GM23338 (cell line): ENCODE measurements at regions not wholly inside any gene's neighbourhood (a gene's known extent, or its start where the extent isn't known, plus 50 kb on each side); places are given as distances from the start of the nearest gene placed in this dataset.

Experiments used
- CREB1 ChIP-seq: fragments of 250-450 bp; sonication (Bioruptor Pico); IDR thresholded peaks from 2 replicates; pipeline ENCODE4 v1.5.0; 2020; ENCODE audit warnings: low read depth, mild to moderate bottlenecking, moderate library complexity
- CTCF ChIP-seq, 2 experiments: fragments of 200-600 bp in 1 of 2; sonication (generic) in 1 of 2; conservative IDR thresholded peaks; 2 replicates each; pipeline versions ENCODE4 v1.5.1 to v1.6.1; 2016 to 2017; ENCODE audit warnings: antibody characterized with exemption in 2 of 2, low read depth in 2 of 2, mild to moderate bottlenecking in 2 of 2, moderate library complexity in 1 of 2
- EZH2 ChIP-seq: fragments of 200-600 bp; sonication (generic); IDR thresholded peaks from one replicate; pipeline ENCODE4 v1.8.0; 2017; ENCODE audit warnings: antibody characterized with exemption, mild to moderate bottlenecking, low read depth; ENCODE audit not compliant: unreplicated experiment
- JUNB ChIP-seq: IDR thresholded peaks from one replicate; pipeline ENCODE4 v1.6.1; 2016; ENCODE audit warnings: antibody characterized with exemption; ENCODE audit not compliant: unreplicated experiment
- NANOG ChIP-seq: IDR thresholded peaks from 2 replicates; pipeline ENCODE4 v1.6.1; 2016; ENCODE audit warnings: antibody characterized with exemption, borderline replicate concordance
- POLR2AphosphoS5 ChIP-seq: IDR thresholded peaks from 2 replicates; pipeline ENCODE4 v1.6.1; 2016; ENCODE audit warnings: antibody characterized with exemption, low read depth
- ZNF114 ChIP-seq: fragments of 250-450 bp; sonication (Bioruptor Pico); IDR thresholded peaks from 2 replicates; pipeline ENCODE4 v1.5.0; 2020; ENCODE audit warnings: mild to moderate bottlenecking, moderate library complexity
- ZNF331 ChIP-seq: fragments of 250-450 bp; sonication (Bioruptor Pico); IDR thresholded peaks from 2 replicates; pipeline ENCODE4 v1.5.0; 2020; ENCODE audit warnings: low read depth, mild to moderate bottlenecking, moderate library complexity
- ZNF462 ChIP-seq: fragments of 250-450 bp; sonication (Bioruptor Pico); IDR thresholded peaks from 2 replicates; pipeline ENCODE4 v1.5.0; 2020; ENCODE audit warnings: mild to moderate bottlenecking, moderate library complexity

- TF ChIP-seq ZNF462 (CRISPR knock-in tag) (no peak), ZNF331 (CRISPR knock-in tag) (no peak), POLR2AphosphoS5 (no peak), CREB1 (CRISPR knock-in tag) (no peak), JUNB (no peak), ZNF114 (CRISPR knock-in tag) (no peak), CTCF (conservative IDR thresholded peaks at IDR 0.05; ENCODE audit: low read depth in 2 of 2) (no peak), NANOG (no peak), EZH2 (no peak)
Observed at GRCh38 chr12:89075880-89076540, 276.3 kb downstream of the DUSP6 start (continued).
